HCT116 (cell line): ENCODE measurements at regions not wholly inside any gene's neighbourhood (a gene's known extent, or its start where the extent isn't known, plus 50 kb on each side); places are given as distances from the start of the nearest gene placed in this dataset.

ENCODE experiments used
- ATAC-seq: fragments of 200-7000 bp; cut with Tn5 transposase; 2 replicates; pipeline ENCODE4 v1.9.1; 2020; ENCODE audit warnings: mild to moderate bottlenecking, moderate library complexity
- BruUV-seq: library from RNA; stranded (reverse); fragments of 400-500 nt; replicated peaks from 2 replicates; lab custom pipeline; 2021; lab: Mats Ljungman, UMichigan
- CTCF ChIA-PET: fragments of 300-600 bp; sonication (Branson Sonifier 250); formaldehyde crosslinking; loops from one replicate; lab custom pipeline; 2021; ENCODE audit warnings: antibody characterized with exemption; lab: Charles Lee
- POLR2A ChIA-PET: fragments of 300-600, 350-600 bp; sonication (Branson Sonifier 250); formaldehyde crosslinking; loops from one replicate; lab custom pipeline; 2021; ENCODE audit warnings: antibody characterized with exemption; lab: Charles Lee
- RAD21 ChIA-PET, 2 experiments: fragments of 300-600 bp; sonication (Branson Sonifier 250); formaldehyde crosslinking; loops; one replicate each; lab custom pipeline; 2023; ENCODE audit warnings: low total read pairs in 2 of 2; ENCODE audit not compliant: uncharacterized antibody in 2 of 2, unreplicated experiment in 2 of 2, low non-redundant PET in 1 of 2; lab: Charles Lee
- DNase-seq: peaks from one replicate; pipeline ENCODE4 v3.0.0-alpha.2; 2010; ENCODE audit warnings: low read depth, low spot score
- H2AFZ ChIP-seq: fragments of 200-600 bp; shearing (Covaris generic), sonication (generic); 2 replicates; pipeline ENCODE4 v1.6.1; 2017; ENCODE audit warnings: low read depth, mixed run types, mixed read lengths, antibody characterized with exemption, low read length; ENCODE audit not compliant: poor library complexity, severe bottlenecking
- H3K27ac ChIP-seq: 2 replicates; pipeline ENCODE4 v1.5.1; 2012; ENCODE audit warnings: low read depth, low read length
- H3K27me3 ChIP-seq: fragments of 200-600 bp; sonication (generic); 2 replicates; pipeline ENCODE4 v1.6.1; 2016; ENCODE audit warnings: mixed run types, low read length, mixed read lengths; ENCODE audit not compliant: insufficient read depth
- H3K36me3 ChIP-seq, 2 experiments: fragments of 200-500 bp in 1 of 2; fragments of 200-600 bp in 1 of 2; sonication (Bioruptor generic) in 1 of 2; sonication (generic) in 1 of 2; 2 replicates each; pipeline versions ENCODE4 v1.5.1 to v1.6.1; 2014 to 2016; ENCODE audit warnings: low read length in 2 of 2, inconsistent platforms in 1 of 2, mixed read lengths in 1 of 2, mixed run types in 1 of 2; ENCODE audit not compliant: insufficient read depth in 2 of 2, control insufficient read depth in 1 of 2
- H3K4me1 ChIP-seq, 2 experiments: fragments of 200-600 bp in 1 of 2; sonication (generic) in 1 of 2; 2 replicates each; pipeline versions ENCODE4 v1.5.1 to v1.6.1; 2012 to 2017; ENCODE audit warnings: low read length in 2 of 2, inconsistent platforms in 1 of 2, mild to moderate bottlenecking in 1 of 2, mixed read lengths in 1 of 2, mixed run types in 1 of 2, moderate library complexity in 1 of 2; ENCODE audit not compliant: insufficient read depth in 2 of 2, control insufficient read depth in 1 of 2
- H3K4me2 ChIP-seq: fragments of 200-600 bp; sonication (generic); 2 replicates; pipeline ENCODE4 v1.6.1; 2017; ENCODE audit warnings: mixed run types, low read length, mixed read lengths
- H3K4me3 ChIP-seq, 2 experiments: fragments of 200-600 bp in 1 of 2; sonication (generic) in 1 of 2; replicated peaks in 1 of 2; 2 replicates each; pipeline ENCODE4 v1.5.1; 2011 to 2016; ENCODE audit warnings: low read length in 2 of 2, control low read depth in 1 of 2, low read depth in 1 of 2, mild to moderate bottlenecking in 1 of 2, mixed read lengths in 1 of 2, mixed run types in 1 of 2
- H3K79me2 ChIP-seq: fragments of 200-600 bp; sonication (generic); 2 replicates; pipeline ENCODE4 v1.6.1; 2017; ENCODE audit warnings: mild to moderate bottlenecking, mixed run types, low read length, moderate library complexity, mixed read lengths; ENCODE audit not compliant: insufficient read depth
- H3K9ac ChIP-seq: fragments of 200-600 bp; sonication (generic); 2 replicates; pipeline ENCODE4 v1.6.1; 2016; ENCODE audit warnings: low read length, mixed read lengths
- H3K9me2 ChIP-seq: fragments of 200-600 bp; sonication (generic), shearing (Covaris generic); 2 replicates; pipeline ENCODE4 v1.6.1; 2017; ENCODE audit warnings: mixed run types, mild to moderate bottlenecking, moderate library complexity; ENCODE audit not compliant: insufficient read depth
- H3K9me3 ChIP-seq, 2 experiments: fragments of 200-500 bp in 1 of 2; fragments of 200-600 bp in 1 of 2; sonication (Bioruptor generic) in 1 of 2; sonication (generic) in 1 of 2; 2 replicates each; pipeline ENCODE4 v1.6.1; 2014 to 2017; ENCODE audit warnings: low read length in 2 of 2, mixed read lengths in 2 of 2, inconsistent platforms in 1 of 2, low read depth in 1 of 2, mild to moderate bottlenecking in 1 of 2, mixed run types in 1 of 2, moderate library complexity in 1 of 2; ENCODE audit not compliant: control insufficient read depth in 1 of 2, insufficient read depth in 1 of 2
- H4K20me1 ChIP-seq: fragments of 200-600 bp; sonication (generic), shearing (Covaris generic); 2 replicates; pipeline ENCODE4 v1.6.1; 2017; ENCODE audit warnings: mixed run types, mild to moderate bottlenecking, moderate library complexity; ENCODE audit not compliant: insufficient read depth
- FOSL1 ChIP-seq: IDR thresholded peaks from 2 replicates; pipeline ENCODE4 v1.6.1; 2012; ENCODE audit warnings: low read depth
- REST ChIP-seq: IDR thresholded peaks from 2 replicates; pipeline ENCODE4 v1.6.1; 2012; ENCODE audit warnings: low read depth
- TCF7L2 ChIP-seq: IDR thresholded peaks from 2 replicates; pipeline ENCODE4 v1.7.0; 2011; ENCODE audit warnings: borderline replicate concordance, inconsistent platforms; ENCODE audit not compliant: insufficient read depth, insufficient read length; ENCODE audit errors: extremely low read depth
- YY1 ChIP-seq: IDR thresholded peaks from 2 replicates; pipeline ENCODE4 v1.6.1; 2011; ENCODE audit warnings: low read length, low read depth, moderate library complexity, mild to moderate bottlenecking; ENCODE audit not compliant: insufficient replicate concordance; ENCODE audit errors: extremely low read depth
- ZBTB33 ChIP-seq: IDR thresholded peaks from 2 replicates; pipeline ENCODE4 v1.6.1; 2011; ENCODE audit warnings: mild to moderate bottlenecking, low read length, moderate library complexity; ENCODE audit not compliant: insufficient replicate concordance; ENCODE audit errors: extremely low read depth
- intact Hi-C: fragments of 100-400 bp; cut with micrococcal nuclease; formaldehyde crosslinking; loops from 2 replicates; pipeline ENCODE4 v1.10.0; 2022

GRCh38 chr6:90967471-90967870, 380.6 kb upstream of the MAP3K7 start:
- Histone ChIP-seq H3K27ac (no peak overlapping the region), H3K36me3 (no peaks in the 10 kb centered on the region), H3K9me3 (no peaks in the 10 kb centered on the region), H3K79me2 (no peaks in the 10 kb centered on the region), H3K4me1 (no peaks in the 10 kb centered on the region), H3K9ac (no peak overlapping the region), H2AFZ (no peak overlapping the region), H3K4me2 (no peak overlapping the region), H3K9me2 (no peaks in the 10 kb centered on the region), H3K4me3 (no peak overlapping the region), H3K27me3 (no peaks in the 10 kb centered on the region), H4K20me1 (no peaks in the 10 kb centered on the region)
- TF ChIP-seq FOSL1 (no peak), ZBTB33 (no peak), YY1 (no peak), REST (no peak), TCF7L2 (no peak)
- intact Hi-C loops, result no loop called here
- RAD21 ChIA-PET, result no interaction called here
- CTCF ChIA-PET, result no interaction called here
- DNase-seq (no peak), ATAC-seq (no peak)
- POLR2A ChIA-PET, result no interaction called here
- no TSS peak for BruUV-seq
